ENCODE measurements at regions not wholly inside any gene's neighbourhood (a gene's known extent, or its start where the extent isn't known, plus 50 kb on each side); places are given as distances from the start of the nearest gene placed in this dataset.
A peak's percentile ranks its signal among the peaks of the same experiment; 100 is the strongest.

DNA sequence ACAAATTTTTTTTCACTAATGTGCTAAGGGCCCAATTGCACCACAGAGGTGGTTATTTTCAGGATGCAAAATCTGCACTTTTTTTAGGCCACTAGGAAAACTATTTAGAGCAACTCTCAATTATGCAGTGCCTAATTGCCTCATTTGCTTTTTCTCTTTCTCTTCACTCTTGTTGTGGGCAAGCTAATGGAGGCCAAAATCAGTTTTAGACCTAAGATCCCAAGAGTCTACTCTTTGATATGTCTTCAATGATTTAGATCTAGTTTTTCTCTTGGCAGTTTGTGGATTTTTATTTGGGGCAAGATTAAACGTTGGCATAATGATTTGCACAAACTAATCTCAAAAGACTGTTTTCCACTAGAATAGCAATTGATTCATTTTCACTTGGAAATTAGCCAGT is 1996.9 kb downstream of the LRRC4C start:
- Histone ChIP-seq H3K4me3 (ENCODE audit: insufficient read depth, low read depth, low read length) (no peak overlapping the region), H3K27me3 (ENCODE audit: control insufficient read depth, insufficient read depth, low read length) (no peaks in the 10 kb centered on the region), H3K36me3 (replicated peaks; ENCODE audit: control insufficient read depth, insufficient read depth, low read length) (no peaks in the 10 kb centered on the region)
- DNase-seq: no peak

- H3K36me3 ChIP-seq (replicated peaks; ENCODE audit: control insufficient read depth, insufficient read depth, low read length): no peaks in the 10 kb centered on the region
- no peak for DNase-seq
- no peaks in the 10 kb centered on the region for H3K27me3 ChIP-seq (ENCODE audit: control insufficient read depth, insufficient read depth, low read length)
- no peak overlapping the region for H3K4me3 ChIP-seq (ENCODE audit: insufficient read depth, low read depth, low read length)
Observed at GRCh38 chr11:39461066-39461465, 1998.4 kb downstream of the LRRC4C start.

DNA sequence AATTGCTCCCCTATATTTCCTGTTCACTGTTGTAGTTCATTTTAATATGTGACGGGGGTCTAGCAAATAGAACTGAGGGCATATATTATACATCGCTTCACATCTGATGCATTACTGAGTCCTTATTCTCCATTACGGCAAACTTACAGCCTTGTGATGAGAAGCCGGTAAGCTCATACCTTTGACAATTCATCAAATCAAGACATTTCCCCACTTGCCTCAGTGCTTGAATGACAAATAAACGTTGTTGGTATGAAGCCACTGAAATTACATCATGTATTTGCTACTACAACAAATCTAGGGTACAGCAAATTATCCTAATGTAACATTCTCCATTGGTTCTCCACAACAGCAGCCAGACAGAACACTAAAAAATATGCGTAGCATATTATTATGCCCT is 1999.8 kb downstream of the LRRC4C start:
- H3K4me3 ChIP-seq (ENCODE audit: insufficient read depth, low read depth, low read length): no peak overlapping the region
- H3K27me3 ChIP-seq (ENCODE audit: control insufficient read depth, insufficient read depth, low read length): no peaks in the 10 kb centered on the region
- DNase-seq: no peak
- H3K36me3 ChIP-seq (replicated peaks; ENCODE audit: control insufficient read depth, insufficient read depth, low read length): no peaks in the 10 kb centered on the region

- H3K27me3 ChIP-seq (ENCODE audit: control insufficient read depth, insufficient read depth, low read length): no peaks in the 10 kb centered on the region
- no peak overlapping the region for H3K4me3 ChIP-seq (ENCODE audit: insufficient read depth, low read depth, low read length)
- H3K36me3 ChIP-seq (replicated peaks; ENCODE audit: control insufficient read depth, insufficient read depth, low read length): no peaks in the 10 kb centered on the region
- DNase-seq: no peak
Observed at GRCh38 chr11:39458481-39458880, 2001.0 kb downstream of the LRRC4C start.

DNA sequence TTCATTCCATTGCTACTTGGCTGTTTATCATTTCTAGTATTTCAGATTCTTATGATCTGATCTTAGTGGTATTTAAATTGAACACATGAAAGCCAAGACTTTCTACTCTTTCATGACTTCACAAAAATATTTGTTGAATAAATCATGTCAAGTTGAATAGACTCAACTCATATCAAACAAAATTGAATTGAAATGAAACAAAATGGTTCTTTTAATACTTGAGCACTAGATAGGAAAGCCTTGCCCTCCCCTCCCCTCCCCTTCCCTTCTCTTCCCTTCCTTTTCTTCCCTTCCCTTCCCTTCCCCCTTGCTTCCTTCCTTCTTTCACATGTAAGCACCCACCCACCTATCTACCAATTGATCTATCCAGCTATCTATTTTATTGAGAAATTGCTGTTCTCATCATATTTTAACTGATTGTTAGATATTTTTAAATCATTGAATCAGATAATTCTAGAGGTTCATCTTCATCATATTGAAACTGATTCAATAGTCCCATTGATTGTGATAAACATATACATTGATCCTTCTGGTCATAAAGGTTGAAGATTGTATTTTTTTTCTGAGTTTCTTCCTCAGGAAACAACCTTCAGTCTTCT is 2015.9 kb downstream of the LRRC4C start:
- Histone ChIP-seq H3K27me3 (ENCODE audit: control insufficient read depth, insufficient read depth, low read length) (no peaks in the 10 kb centered on the region), H3K4me3 (ENCODE audit: insufficient read depth, low read depth, low read length) (no peak overlapping the region), H3K36me3 (replicated peaks; ENCODE audit: control insufficient read depth, insufficient read depth, low read length) (no peaks in the 10 kb centered on the region)
- DNase-seq: no peak

DNA sequence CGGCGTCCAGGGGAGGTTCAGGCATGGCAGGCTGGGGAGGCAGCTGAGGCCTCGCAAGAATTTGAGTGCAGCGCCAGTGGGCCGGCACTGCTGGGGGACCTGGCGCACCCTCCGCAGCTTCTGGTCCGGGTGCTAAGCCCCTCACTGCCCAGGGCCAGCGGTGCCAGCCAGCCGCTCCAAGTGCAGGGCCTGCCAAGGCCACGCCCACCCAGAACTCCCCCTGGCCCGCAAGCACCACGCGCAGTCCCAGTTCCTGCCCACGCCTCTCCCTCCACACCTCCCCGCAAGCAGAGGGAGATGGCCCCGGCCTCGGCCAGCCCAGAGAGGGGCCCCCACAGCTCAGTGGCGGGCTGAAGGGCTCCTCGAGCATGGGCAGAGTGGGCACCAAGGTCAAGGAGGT is 2017.3 kb downstream of the LRRC4C start:
- no peak for DNase-seq
- Histone ChIP-seq H3K27me3 (ENCODE audit: control insufficient read depth, insufficient read depth, low read length) (no peaks in the 10 kb centered on the region), H3K36me3 (replicated peaks; ENCODE audit: control insufficient read depth, insufficient read depth, low read length) (no peaks in the 10 kb centered on the region), H3K4me3 (ENCODE audit: insufficient read depth, low read depth, low read length) (no peak overlapping the region)

DNA sequence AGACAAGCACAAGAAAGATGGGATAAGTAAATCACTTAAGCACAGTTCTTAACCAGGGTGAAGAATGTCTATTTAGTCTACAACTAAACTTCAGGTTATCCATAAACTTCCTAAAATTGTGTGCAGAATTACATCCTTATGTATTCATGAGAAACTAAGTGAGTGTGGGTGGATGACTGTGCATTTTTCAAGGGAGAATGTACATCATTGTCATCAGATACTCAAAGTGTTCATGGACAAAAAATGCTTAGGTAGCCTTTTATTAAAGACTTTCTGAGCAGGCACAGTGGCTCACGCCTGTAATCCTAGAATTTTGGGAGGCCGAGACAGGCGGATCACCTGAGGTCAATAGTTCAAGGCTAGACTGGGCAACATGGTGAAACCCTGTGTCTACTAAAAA is 2023.8 kb downstream of the LRRC4C start:
- H3K27me3 ChIP-seq (ENCODE audit: control insufficient read depth, insufficient read depth, low read length): no peaks in the 10 kb centered on the region
- no peak for DNase-seq
- H3K4me3 ChIP-seq (ENCODE audit: insufficient read depth, low read depth, low read length): no peak overlapping the region
- H3K36me3 ChIP-seq (replicated peaks; ENCODE audit: control insufficient read depth, insufficient read depth, low read length): no peaks in the 10 kb centered on the region

- DNase-seq: no peak
- Histone ChIP-seq H3K27me3 (ENCODE audit: control insufficient read depth, insufficient read depth, low read length) (no peaks in the 10 kb centered on the region), H3K4me3 (ENCODE audit: insufficient read depth, low read depth, low read length) (no peak overlapping the region), H3K36me3 (replicated peaks; ENCODE audit: control insufficient read depth, insufficient read depth, low read length) (no peaks in the 10 kb centered on the region)
Observed at GRCh38 chr11:39434466-39434865, 2025.0 kb downstream of the LRRC4C start.

GRCh38 chr11:39432929-39433328 is 2026.5 kb downstream of the LRRC4C start:
- no peaks in the 10 kb centered on the region for H3K27me3 ChIP-seq (ENCODE audit: control insufficient read depth, insufficient read depth, low read length)
- no peaks in the 10 kb centered on the region for H3K36me3 ChIP-seq (replicated peaks; ENCODE audit: control insufficient read depth, insufficient read depth, low read length)
- DNase-seq: no peak
- no peak overlapping the region for H3K4me3 ChIP-seq (ENCODE audit: insufficient read depth, low read depth, low read length)

DNA sequence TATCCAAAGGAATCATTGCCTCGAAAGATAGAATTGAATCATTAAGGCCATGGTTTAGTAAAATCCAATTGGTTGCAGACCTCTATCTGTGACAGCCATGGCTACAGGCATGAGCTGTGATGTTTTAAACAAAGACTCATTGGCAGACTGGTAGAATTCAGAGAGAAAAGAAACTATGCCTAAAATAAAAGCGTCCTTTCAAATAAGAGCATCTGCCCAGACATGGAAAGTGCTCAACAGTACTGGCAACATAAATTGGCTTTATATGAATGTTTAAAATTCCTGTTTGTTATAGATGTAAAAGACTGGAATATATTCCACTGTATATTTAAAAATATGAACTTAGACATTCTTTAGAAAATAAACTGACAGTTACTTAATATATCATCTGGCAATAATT is 2034.2 kb downstream of the LRRC4C start:
- DNase-seq: no peak
- Histone ChIP-seq H3K4me3 (ENCODE audit: insufficient read depth, low read depth, low read length) (no peak overlapping the region), H3K36me3 (replicated peaks; ENCODE audit: control insufficient read depth, insufficient read depth, low read length) (no peaks in the 10 kb centered on the region)

DNA sequence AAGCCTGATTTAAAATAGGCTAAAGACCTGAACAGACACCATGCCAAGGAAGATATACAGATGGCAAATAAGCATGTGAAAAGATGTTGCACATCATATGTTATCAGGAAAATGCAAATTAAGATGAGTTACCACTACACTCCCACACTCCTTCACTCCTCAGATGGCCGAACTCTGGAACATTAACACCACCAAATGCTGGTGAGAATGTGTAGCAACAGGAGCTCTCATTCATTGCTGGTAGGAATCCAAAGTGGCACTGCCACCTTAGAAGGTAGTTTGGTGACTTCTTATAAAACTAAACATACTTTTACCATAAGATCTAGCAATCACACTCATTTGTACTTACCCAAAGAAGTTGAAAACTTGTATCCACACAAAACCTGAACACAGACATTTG is 2047.3 kb downstream of the LRRC4C start:
- DNase-seq: no peak
- Histone ChIP-seq H3K36me3 (replicated peaks; ENCODE audit: control insufficient read depth, insufficient read depth, low read length) (no peaks in the 10 kb centered on the region), H3K4me3 (ENCODE audit: insufficient read depth, low read depth, low read length) (no peak overlapping the region), H3K27me3 (ENCODE audit: control insufficient read depth, insufficient read depth, low read length) (no peaks in the 10 kb centered on the region)

More for the DNA sequence above, 2034.2 kb downstream of the LRRC4C start:
- H3K27me3 ChIP-seq (ENCODE audit: control insufficient read depth, insufficient read depth, low read length): no peaks in the 10 kb centered on the region

DNA sequence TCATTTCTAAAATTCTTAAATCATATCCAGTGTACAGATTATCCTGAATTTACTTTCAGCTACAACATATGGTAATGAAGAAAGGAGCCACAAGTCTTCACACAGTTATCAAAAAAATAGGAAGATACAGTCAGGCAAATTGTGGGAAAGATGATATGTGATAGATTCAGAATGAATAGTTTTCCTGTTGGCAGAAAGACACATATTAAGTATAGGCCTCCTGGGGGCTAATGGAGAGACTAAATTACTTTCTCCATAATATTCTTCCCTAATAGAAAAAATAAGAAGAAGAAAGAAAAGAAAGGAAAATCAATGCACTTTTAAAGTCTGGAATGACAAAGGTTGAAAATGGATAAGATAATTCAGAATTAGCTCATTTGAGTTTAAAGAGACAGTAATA is 2073.5 kb downstream of the LRRC4C start:
- DNase-seq: no peak
- H3K27me3 ChIP-seq (ENCODE audit: control insufficient read depth, insufficient read depth, low read length): no peaks in the 10 kb centered on the region
- H3K4me3 ChIP-seq (ENCODE audit: insufficient read depth, low read depth, low read length): no peak overlapping the region
- H3K36me3 ChIP-seq (replicated peaks; ENCODE audit: control insufficient read depth, insufficient read depth, low read length): no peaks in the 10 kb centered on the region

DNA sequence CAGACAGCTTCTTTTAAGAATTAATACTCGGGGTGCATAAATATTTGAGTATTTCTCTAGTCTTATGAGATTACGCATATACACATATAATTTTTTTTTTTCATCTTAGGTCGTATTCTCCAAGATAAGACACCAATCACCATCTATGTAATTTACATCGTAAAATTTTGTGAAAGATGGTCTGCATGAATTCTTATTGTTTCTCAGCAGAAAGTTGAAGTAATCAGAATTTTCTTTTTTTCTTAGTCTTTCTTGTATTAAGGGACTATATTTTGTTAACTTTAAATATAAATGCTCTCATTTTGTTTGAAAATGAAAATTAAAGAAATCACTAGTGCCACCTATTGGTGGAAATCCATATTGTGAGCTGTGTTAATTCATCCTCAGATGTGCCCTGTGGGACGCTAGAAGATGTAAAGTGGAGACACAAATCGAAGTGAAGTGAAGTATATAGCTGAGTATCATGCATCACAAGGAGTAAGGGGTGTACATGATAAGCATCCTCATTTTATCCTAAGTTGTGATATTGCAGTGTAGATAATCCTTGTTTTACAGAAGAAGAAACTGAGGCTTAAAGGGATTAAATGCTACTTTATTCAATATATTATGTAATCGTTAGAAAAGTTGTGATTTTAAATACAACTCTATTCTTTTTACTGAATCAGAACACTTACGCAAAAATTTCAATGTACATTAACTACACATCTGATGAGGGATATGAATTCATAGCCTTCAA is 2084.3 kb downstream of the LRRC4C start:
- H3K27me3 ChIP-seq (ENCODE audit: control insufficient read depth, insufficient read depth, low read length): no peaks in the 10 kb centered on the region
- peak; percentile 21 for DNase-seq
- H3K36me3 ChIP-seq (replicated peaks; ENCODE audit: control insufficient read depth, insufficient read depth, low read length): no peaks in the 10 kb centered on the region
- H3K4me3 ChIP-seq (ENCODE audit: insufficient read depth, low read depth, low read length): no peak overlapping the region

DNA sequence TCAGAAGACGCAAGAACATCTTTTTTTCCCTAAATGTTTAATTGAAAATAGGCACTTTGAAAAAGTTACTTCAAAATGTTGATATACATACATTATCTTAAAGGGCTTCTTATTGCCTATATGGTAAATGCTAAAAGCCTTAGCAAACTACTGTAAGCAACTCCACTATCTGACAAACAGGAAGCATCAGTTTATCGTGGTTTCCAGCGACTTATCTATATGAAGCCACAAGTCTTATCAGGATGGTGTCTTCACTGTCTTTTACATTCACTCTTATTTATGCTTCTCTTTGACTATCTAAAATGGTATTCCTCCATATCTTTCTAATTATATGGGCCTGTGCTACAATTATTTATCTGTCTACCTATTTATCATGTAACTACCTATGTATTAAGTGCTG is 2091.9 kb downstream of the LRRC4C start:
- DNase-seq: no peak
- Histone ChIP-seq H3K36me3 (replicated peaks; ENCODE audit: control insufficient read depth, insufficient read depth, low read length) (no peaks in the 10 kb centered on the region), H3K4me3 (ENCODE audit: insufficient read depth, low read depth, low read length) (no peak overlapping the region), H3K27me3 (ENCODE audit: control insufficient read depth, insufficient read depth, low read length) (no peaks in the 10 kb centered on the region)

- H3K27me3 ChIP-seq (ENCODE audit: control insufficient read depth, insufficient read depth, low read length): no peaks in the 10 kb centered on the region
- no peaks in the 10 kb centered on the region for H3K36me3 ChIP-seq (replicated peaks; ENCODE audit: control insufficient read depth, insufficient read depth, low read length)
- H3K4me3 ChIP-seq (ENCODE audit: insufficient read depth, low read depth, low read length): no peak overlapping the region
- peak; percentile 24 for DNase-seq
Observed at GRCh38 chr11:39365809-39366436, 2093.5 kb downstream of the LRRC4C start.

Data from H7 (cell line).